ENCODE measurements at regions not wholly inside any gene's neighbourhood (a gene's known extent, or its start where the extent isn't known, plus 50 kb on each side); places are given as distances from the start of the nearest gene placed in this dataset.

DNA sequence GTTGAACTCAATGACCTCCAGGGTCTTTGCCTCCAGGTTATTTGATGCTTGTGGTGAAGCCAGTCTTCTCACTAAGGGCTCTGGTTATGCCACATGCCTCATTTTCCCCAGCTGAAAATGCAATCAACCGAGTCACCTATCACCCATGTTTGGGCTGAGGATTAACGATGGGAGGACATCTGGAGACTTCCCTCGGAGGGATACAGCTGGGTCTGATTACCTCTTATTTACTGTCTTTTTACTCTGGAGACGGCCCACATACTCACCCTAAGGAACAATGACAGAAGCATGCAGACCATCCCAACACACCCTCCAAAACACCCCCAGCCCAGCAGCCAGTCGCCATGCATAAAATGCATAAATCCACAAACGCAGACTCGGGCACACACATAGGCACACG, 187.4 kb downstream of the OPA1 start:
- Histone ChIP-seq H3K4me3 (ENCODE audit: low read length) (no peak overlapping the region), H3K9me3 (ENCODE audit: low read length) (no peaks in the 10 kb centered on the region), H3K79me2 (replicated peaks; ENCODE audit: insufficient read depth, low read length) (no peaks in the 10 kb centered on the region), H3K27me3 (ENCODE audit: insufficient read depth, low read depth, low read length) (peaks cover 15% of the 10 kb centered on the region), H3K9me2 (ENCODE audit: insufficient read depth, low read length) (no peaks in the 10 kb centered on the region), H3K36me3 (ENCODE audit: insufficient read depth, low read length) (no peaks in the 10 kb centered on the region), H4K20me1 (ENCODE audit: insufficient read depth) (no peaks in the 10 kb centered on the region), H3K9ac (ENCODE audit: low read length) (no peak overlapping the region), H3K27ac (ENCODE audit: low read length) (no peak overlapping the region), H3K4me2 (ENCODE audit: low read length) (no peak overlapping the region), H3F3A (ENCODE audit: insufficient read depth, low read length, poor library complexity, severe bottlenecking) (no peaks in the 10 kb centered on the region), H2AFZ (ENCODE audit: low read depth, low read length) (no peak overlapping the region)
- TF ChIP-seq TAF1 (IDR thresholded peaks at IDR 0.05; ENCODE audit: low read depth) (no peak), SMC3 (conservative IDR thresholded peaks at IDR 0.05; ENCODE audit: poor library complexity) (no peak), POLR2AphosphoS5 (IDR thresholded peaks at IDR 0.05) (no peak), RAD21 (conservative IDR thresholded peaks at IDR 0.05) (no peak), EP300 (conservative IDR thresholded peaks at IDR 0.05; ENCODE audit: poor library complexity, severe bottlenecking) (no peak), EZH2 (IDR thresholded peaks at IDR 0.05; ENCODE audit: borderline replicate concordance, insufficient read depth, low read length, poor library complexity, severe bottlenecking) (no peak), MXI1 (conservative IDR thresholded peaks at IDR 0.05; ENCODE audit: poor library complexity, severe bottlenecking) (no peak)
- TF ChIP-seq, protein P1, sequence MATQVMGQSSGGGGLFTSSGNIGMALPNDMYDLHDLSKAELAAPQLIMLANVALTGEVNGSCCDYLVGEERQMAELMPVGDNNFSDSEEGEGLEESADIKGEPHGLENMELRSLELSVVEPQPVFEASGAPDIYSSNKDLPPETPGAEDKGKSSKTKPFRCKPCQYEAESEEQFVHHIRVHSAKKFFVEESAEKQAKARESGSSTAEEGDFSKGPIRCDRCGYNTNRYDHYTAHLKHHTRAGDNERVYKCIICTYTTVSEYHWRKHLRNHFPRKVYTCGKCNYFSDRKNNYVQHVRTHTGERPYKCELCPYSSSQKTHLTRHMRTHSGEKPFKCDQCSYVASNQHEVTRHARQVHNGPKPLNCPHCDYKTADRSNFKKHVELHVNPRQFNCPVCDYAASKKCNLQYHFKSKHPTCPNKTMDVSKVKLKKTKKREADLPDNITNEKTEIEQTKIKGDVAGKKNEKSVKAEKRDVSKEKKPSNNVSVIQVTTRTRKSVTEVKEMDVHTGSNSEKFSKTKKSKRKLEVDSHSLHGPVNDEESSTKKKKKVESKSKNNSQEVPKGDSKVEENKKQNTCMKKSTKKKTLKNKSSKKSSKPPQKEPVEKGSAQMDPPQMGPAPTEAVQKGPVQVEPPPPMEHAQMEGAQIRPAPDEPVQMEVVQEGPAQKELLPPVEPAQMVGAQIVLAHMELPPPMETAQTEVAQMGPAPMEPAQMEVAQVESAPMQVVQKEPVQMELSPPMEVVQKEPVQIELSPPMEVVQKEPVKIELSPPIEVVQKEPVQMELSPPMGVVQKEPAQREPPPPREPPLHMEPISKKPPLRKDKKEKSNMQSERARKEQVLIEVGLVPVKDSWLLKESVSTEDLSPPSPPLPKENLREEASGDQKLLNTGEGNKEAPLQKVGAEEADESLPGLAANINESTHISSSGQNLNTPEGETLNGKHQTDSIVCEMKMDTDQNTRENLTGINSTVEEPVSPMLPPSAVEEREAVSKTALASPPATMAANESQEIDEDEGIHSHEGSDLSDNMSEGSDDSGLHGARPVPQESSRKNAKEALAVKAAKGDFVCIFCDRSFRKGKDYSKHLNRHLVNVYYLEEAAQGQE (IDR thresholded peaks at IDR 0.05; ENCODE audit: borderline replicate concordance) = no peak
- TF ChIP-seq, protein P2, sequence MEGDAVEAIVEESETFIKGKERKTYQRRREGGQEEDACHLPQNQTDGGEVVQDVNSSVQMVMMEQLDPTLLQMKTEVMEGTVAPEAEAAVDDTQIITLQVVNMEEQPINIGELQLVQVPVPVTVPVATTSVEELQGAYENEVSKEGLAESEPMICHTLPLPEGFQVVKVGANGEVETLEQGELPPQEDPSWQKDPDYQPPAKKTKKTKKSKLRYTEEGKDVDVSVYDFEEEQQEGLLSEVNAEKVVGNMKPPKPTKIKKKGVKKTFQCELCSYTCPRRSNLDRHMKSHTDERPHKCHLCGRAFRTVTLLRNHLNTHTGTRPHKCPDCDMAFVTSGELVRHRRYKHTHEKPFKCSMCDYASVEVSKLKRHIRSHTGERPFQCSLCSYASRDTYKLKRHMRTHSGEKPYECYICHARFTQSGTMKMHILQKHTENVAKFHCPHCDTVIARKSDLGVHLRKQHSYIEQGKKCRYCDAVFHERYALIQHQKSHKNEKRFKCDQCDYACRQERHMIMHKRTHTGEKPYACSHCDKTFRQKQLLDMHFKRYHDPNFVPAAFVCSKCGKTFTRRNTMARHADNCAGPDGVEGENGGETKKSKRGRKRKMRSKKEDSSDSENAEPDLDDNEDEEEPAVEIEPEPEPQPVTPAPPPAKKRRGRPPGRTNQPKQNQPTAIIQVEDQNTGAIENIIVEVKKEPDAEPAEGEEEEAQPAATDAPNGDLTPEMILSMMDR (IDR thresholded peaks at IDR 0.05; ENCODE audit: poor library complexity, severe bottlenecking) = no peak

DNA sequence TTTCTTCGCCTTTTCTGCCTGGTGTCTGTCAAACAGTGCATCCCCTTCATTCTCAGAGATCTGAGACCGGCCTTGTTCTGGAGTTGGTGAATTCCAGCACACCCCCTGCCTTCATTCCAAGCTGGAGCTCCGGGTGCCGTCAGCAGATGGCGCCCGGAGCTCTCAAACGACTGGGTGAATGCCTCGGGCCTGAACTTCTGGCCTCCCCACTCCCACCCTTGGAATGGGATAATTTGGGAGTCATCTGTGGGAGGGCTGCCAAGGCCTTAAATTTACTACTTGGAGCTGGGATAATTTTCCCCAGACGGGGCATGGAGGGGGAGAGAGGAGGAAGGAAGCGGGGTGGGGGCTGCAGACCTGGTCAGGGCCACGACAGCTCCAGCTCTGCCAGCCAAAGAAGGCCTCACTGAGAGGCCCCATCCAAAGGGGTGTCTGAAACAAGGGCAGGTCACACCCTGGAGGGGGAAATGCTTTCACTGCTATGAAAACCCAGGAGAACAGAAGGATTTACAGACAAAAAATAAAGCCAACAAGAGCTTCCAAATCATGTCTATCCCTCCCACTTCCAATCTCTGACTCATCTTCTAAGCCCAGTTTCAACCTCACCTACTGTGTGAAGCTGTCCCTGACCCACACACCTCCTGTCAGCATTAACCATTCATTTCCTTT, 187.9 kb downstream of the OPA1 start:
- Histone ChIP-seq H3K36me3 (ENCODE audit: insufficient read depth, low read length) (no peaks in the 10 kb centered on the region), H3K4me2 (ENCODE audit: low read length) (no peak overlapping the region), H3K9me2 (ENCODE audit: insufficient read depth, low read length) (no peaks in the 10 kb centered on the region), H3F3A (ENCODE audit: insufficient read depth, low read length, poor library complexity, severe bottlenecking) (no peaks in the 10 kb centered on the region), H3K9me3 (ENCODE audit: low read length) (no peaks in the 10 kb centered on the region), H2AFZ (ENCODE audit: low read depth, low read length) (no peak overlapping the region), H3K4me3 (ENCODE audit: low read length) (no peak overlapping the region), H3K27ac (ENCODE audit: low read length) (no peak overlapping the region), H3K79me2 (replicated peaks; ENCODE audit: insufficient read depth, low read length) (no peaks in the 10 kb centered on the region), H4K20me1 (ENCODE audit: insufficient read depth) (no peaks in the 10 kb centered on the region), H3K27me3 (ENCODE audit: insufficient read depth, low read depth, low read length) (peaks cover 10% of the 10 kb centered on the region), H3K9ac (ENCODE audit: low read length) (no peak overlapping the region)
- peak; percentile 78 for TF ChIP-seq RAD21 (conservative IDR thresholded peaks at IDR 0.05)
- peak; percentile 86 for TF ChIP-seq SMC3 (conservative IDR thresholded peaks at IDR 0.05; ENCODE audit: poor library complexity)
- TF ChIP-seq POLR2AphosphoS5 (IDR thresholded peaks at IDR 0.05) = no peak
- TF ChIP-seq EP300 (conservative IDR thresholded peaks at IDR 0.05; ENCODE audit: poor library complexity, severe bottlenecking) = no peak
- TF ChIP-seq, protein P2 (IDR thresholded peaks at IDR 0.05; ENCODE audit: poor library complexity, severe bottlenecking) = peak; percentile 71

All from neural cell (in vitro differentiated cells).